ENCODE measurements at regions not wholly inside any gene's neighbourhood (a gene's known extent, or its start where the extent isn't known, plus 50 kb on each side); places are given as distances from the start of the nearest gene placed in this dataset.
"Not testable (repeated sequence)": the region's sequence is repeated elsewhere in the genome, so short reads cannot be mapped to it uniquely, and the experiment has no call there.

- Mint-ChIP-seq H3K36me3 (ENCODE audit: low read depth) (no peaks in the 10 kb centered on the region), H3K27me3 (peaks cover 13% of the 10 kb centered on the region), H3K27ac (no peak overlapping the region), H3K4me3 (no peak overlapping the region), H3K9me3 (ENCODE audit: low read depth) (no peaks in the 10 kb centered on the region), H3K4me1 (no peaks in the 10 kb centered on the region)
- ChIA-PET CTCF (interaction anchor here (0.7 kb wide), 1 partner anchor 61 kb away, joined by 3 read pairs; no protein-coding TSS in a partner anchor), POLR2A (no interaction called here)
- DNase-seq (no peak), ATAC-seq (no peak)
- intact Hi-C loops (cut with DNase I, micrococcal nuclease) = no loop called here
Measured at GRCh38 chr9:7456377-7456776, 343.2 kb downstream of the DMAC1 start.

GRCh38 chr9:7454624-7455023 lies 345.0 kb downstream of the DMAC1 start:
- ChIA-PET POLR2A (no interaction called here), CTCF (no interaction called here)
- Mint-ChIP-seq H3K36me3 (ENCODE audit: low read depth) (no peaks in the 10 kb centered on the region), H3K4me1 (no peaks in the 10 kb centered on the region), H3K27ac (no peak overlapping the region), H3K9me3 (ENCODE audit: low read depth) (no peaks in the 10 kb centered on the region), H3K27me3 (peaks cover 8% of the 10 kb centered on the region), H3K4me3 (no peak overlapping the region)
- intact Hi-C loops (cut with DNase I, micrococcal nuclease) = no loop called here
- ATAC-seq (no peak), DNase-seq (no peak)

GRCh38 chr9:7452378-7452777 lies 347.2 kb downstream of the DMAC1 start:
- Mint-ChIP-seq H3K27me3 (peaks cover 5% of the 10 kb centered on the region), H3K4me3 (no peak overlapping the region), H3K9me3 (ENCODE audit: low read depth) (no peaks in the 10 kb centered on the region), H3K36me3 (ENCODE audit: low read depth) (no peaks in the 10 kb centered on the region), H3K4me1 (no peaks in the 10 kb centered on the region), H3K27ac (no peak overlapping the region)
- CTCF ChIA-PET = no interaction called here
- POLR2A ChIA-PET = interaction anchor here (0.6 kb wide), 1 partner anchor 36 kb away, joined by 3 read pairs; no protein-coding TSS in a partner anchor
- no peak for ATAC-seq
- no peak for DNase-seq
- intact Hi-C loops (cut with DNase I, micrococcal nuclease) = no loop called here

- Mint-ChIP-seq H3K27me3 (peaks cover 5% of the 10 kb centered on the region), H3K4me1 (no peaks in the 10 kb centered on the region), H3K27ac (no peak overlapping the region), H3K4me3 (no peak overlapping the region), H3K9me3 (ENCODE audit: low read depth) (no peaks in the 10 kb centered on the region), H3K36me3 (ENCODE audit: low read depth) (no peaks in the 10 kb centered on the region)
- no peak for ATAC-seq
- ChIA-PET CTCF (interaction anchor here (0.6 kb wide), 1 partner anchor 91 kb away, joined by 3 read pairs; no protein-coding TSS in a partner anchor), POLR2A (no interaction called here)
- intact Hi-C loops (cut with DNase I, micrococcal nuclease) = no loop called here
- DNase-seq = no peak
Measured at GRCh38 chr9:7451062-7451461, 348.5 kb downstream of the DMAC1 start.

GRCh38 chr9:7443541-7443940 lies 356.0 kb downstream of the DMAC1 start:
- no peak for DNase-seq
- intact Hi-C loops (cut with DNase I, micrococcal nuclease) = no loop called here
- H3K9me3 Mint-ChIP-seq (ENCODE audit: low read depth) = no peaks in the 10 kb centered on the region
- no peaks in the 10 kb centered on the region for H3K36me3 Mint-ChIP-seq (ENCODE audit: low read depth)
- H3K4me3 Mint-ChIP-seq = no peak overlapping the region
- ATAC-seq = no peak
- CTCF ChIA-PET = no interaction called here
- no peak overlapping the region for H3K27ac Mint-ChIP-seq
- H3K27me3 Mint-ChIP-seq = no peaks in the 10 kb centered on the region
- POLR2A ChIA-PET = no interaction called here
- H3K4me1 Mint-ChIP-seq = no peaks in the 10 kb centered on the region

- Mint-ChIP-seq H3K27me3 (peaks cover 2% of the 10 kb centered on the region), H3K27ac (no peak overlapping the region), H3K36me3 (ENCODE audit: low read depth) (no peaks in the 10 kb centered on the region), H3K9me3 (ENCODE audit: low read depth) (no peaks in the 10 kb centered on the region), H3K4me1 (no peaks in the 10 kb centered on the region), H3K4me3 (no peak overlapping the region)
- no peak for ATAC-seq
- ChIA-PET CTCF (no interaction called here), POLR2A (no interaction called here)
- DNase-seq = no peak
- intact Hi-C loops (cut with DNase I, micrococcal nuclease) = no loop called here
Measured at GRCh38 chr9:7439355-7439995, 360.1 kb downstream of the DMAC1 start.

- Mint-ChIP-seq H3K4me3 (no peak overlapping the region), H3K4me1 (no peaks in the 10 kb centered on the region), H3K27ac (no peak overlapping the region), H3K9me3 (ENCODE audit: low read depth) (peaks cover 7% of the 10 kb centered on the region), H3K36me3 (ENCODE audit: low read depth) (no peaks in the 10 kb centered on the region), H3K27me3 (peaks cover 2% of the 10 kb centered on the region)
- no peak for ATAC-seq
- POLR2A ChIA-PET = no interaction called here
- no peak for DNase-seq
- intact Hi-C loops (cut with DNase I, micrococcal nuclease) = no loop called here
- CTCF ChIA-PET = no interaction called here
Measured at GRCh38 chr9:7436754-7437153, 362.8 kb downstream of the DMAC1 start.

GRCh38 chr9:7433508-7434292 lies 365.9 kb downstream of the DMAC1 start:
- ChIA-PET POLR2A (no interaction called here), CTCF (no interaction called here)
- no peaks in the 10 kb centered on the region for H3K36me3 Mint-ChIP-seq (ENCODE audit: low read depth)
- H3K9me3 Mint-ChIP-seq (ENCODE audit: low read depth) = peaks cover 13% of the 10 kb centered on the region
- intact Hi-C loops (cut with DNase I, micrococcal nuclease) = no loop called here
- H3K27me3 Mint-ChIP-seq = peaks cover 2% of the 10 kb centered on the region
- DNase-seq (no peak), ATAC-seq (no peak)
- H3K4me3 Mint-ChIP-seq = no peak overlapping the region
- no peak overlapping the region for H3K27ac Mint-ChIP-seq
- no peaks in the 10 kb centered on the region for H3K4me1 Mint-ChIP-seq

- H3K9me3 Mint-ChIP-seq (ENCODE audit: low read depth) = peaks cover 13% of the 10 kb centered on the region
- CTCF ChIA-PET = no interaction called here
- H3K4me3 Mint-ChIP-seq = no peak overlapping the region
Measured at GRCh38 chr9:7432989-7433388, 366.6 kb downstream of the DMAC1 start.

GRCh38 chr9:7417397-7417796 lies 382.2 kb downstream of the DMAC1 start:
- CTCF ChIA-PET; POLR2A ChIA-PET; H3K27me3 Mint-ChIP-seq; ATAC-seq; H3K9me3 Mint-ChIP-seq (ENCODE audit: low read depth); H3K4me1 Mint-ChIP-seq; DNase-seq; H3K27ac Mint-ChIP-seq; H3K4me3 Mint-ChIP-seq; H3K36me3 Mint-ChIP-seq (ENCODE audit: low read depth); intact Hi-C loops (cut with DNase I, micrococcal nuclease): not testable (repeated sequence)

More at GRCh38 chr9:7432989-7433388, 366.6 kb downstream of the DMAC1 start:
- Mint-ChIP-seq H3K36me3 (ENCODE audit: low read depth) (no peaks in the 10 kb centered on the region), H3K4me1 (no peaks in the 10 kb centered on the region), H3K27ac (no peak overlapping the region), H3K27me3 (peaks cover 4% of the 10 kb centered on the region)
- ATAC-seq (no peak), DNase-seq (no peak)
- POLR2A ChIA-PET = no interaction called here
- intact Hi-C loops (cut with DNase I, micrococcal nuclease) = no loop called here

- Mint-ChIP-seq H3K4me3 (no peak overlapping the region), H3K9me3 (ENCODE audit: low read depth) (no peaks in the 10 kb centered on the region), H3K4me1 (peaks cover 4% of the 10 kb centered on the region), H3K36me3 (ENCODE audit: low read depth) (no peaks in the 10 kb centered on the region), H3K27me3 (peaks cover 3% of the 10 kb centered on the region), H3K27ac (no peak overlapping the region)
- intact Hi-C loops (cut with DNase I, micrococcal nuclease) = no loop called here
- ChIA-PET CTCF (interaction anchor here (0.9 kb wide), 1 partner anchor 13 kb away, joined by 3 read pairs; no protein-coding TSS in a partner anchor), POLR2A (no interaction called here)
- DNase-seq (no peak), ATAC-seq (no peak)
Measured at GRCh38 chr9:7415836-7416235, 383.7 kb downstream of the DMAC1 start.

GRCh38 chr9:7408845-7409244 lies 390.7 kb downstream of the DMAC1 start:
- Mint-ChIP-seq H3K27ac (no peak overlapping the region), H3K9me3 (ENCODE audit: low read depth) (no peaks in the 10 kb centered on the region), H3K36me3 (ENCODE audit: low read depth) (no peaks in the 10 kb centered on the region), H3K4me3 (no peak overlapping the region), H3K27me3 (peaks cover 15% of the 10 kb centered on the region), H3K4me1 (peaks cover 8% of the 10 kb centered on the region)
- ChIA-PET POLR2A (no interaction called here), CTCF (no interaction called here)
- ATAC-seq = no peak
- DNase-seq = no peak
- intact Hi-C loops (cut with DNase I, micrococcal nuclease) = no loop called here
